GM10266 (cell line): ENCODE measurements at regions not wholly inside any gene's neighbourhood (a gene's known extent, or its start where the extent isn't known, plus 50 kb on each side); places are given as distances from the start of the nearest gene placed in this dataset.
"Not testable (repeated sequence)": the region's sequence is repeated elsewhere in the genome, so short reads cannot be mapped to it uniquely, and the experiment has no call there.

Experiments used
- DNase-seq: peaks from one replicate; pipeline ENCODE4 v3.0.0; 2012; ENCODE audit errors: extremely low spot score
- CTCF ChIP-seq: IDR thresholded peaks from 2 replicates; pipeline ENCODE4 v1.5.1; 2012; ENCODE audit warnings: mild to moderate bottlenecking, low read depth; ENCODE audit not compliant: control insufficient read depth, insufficient read depth; ENCODE audit errors: missing control alignments

GRCh38 chr18:11489266-11489899, 120.0 kb upstream of the SLC35G4 start:
- DNase-seq = no peak
- no peak for TF ChIP-seq CTCF

GRCh38 chr18:11488175-11488574, 121.2 kb upstream of the SLC35G4 start:
- no peak for DNase-seq
- TF ChIP-seq CTCF = no peak

GRCh38 chr18:11487390-11487789, 122.0 kb upstream of the SLC35G4 start:
- DNase-seq = no peak
- TF ChIP-seq CTCF = no peak

GRCh38 chr18:11482271-11482670, 127.1 kb upstream of the SLC35G4 start:
- no peak for DNase-seq
- TF ChIP-seq CTCF = no peak

- no peak for TF ChIP-seq CTCF
- no peak for DNase-seq
These were observed 128.7 kb upstream of the SLC35G4 start for GRCh38 chr18:11480692-11481091.

- not testable (repeated sequence) for DNase-seq
These were observed 130.4 kb upstream of the SLC35G4 start for GRCh38 chr18:11479031-11479430.

GRCh38 chr18:11470941-11471340, 138.5 kb upstream of the SLC35G4 start:
- DNase-seq = no peak
- no peak for TF ChIP-seq CTCF

GRCh38 chr18:11468617-11469016, 140.8 kb upstream of the SLC35G4 start:
- no peak for DNase-seq
- TF ChIP-seq CTCF = no peak
